Panc1 (cell line): ENCODE measurements at regions not wholly inside any gene's neighbourhood (a gene's known extent, or its start where the extent isn't known, plus 50 kb on each side); places are given as distances from the start of the nearest gene placed in this dataset.
"Not testable (repeated sequence)": the region's sequence is repeated elsewhere in the genome, so short reads cannot be mapped to it uniquely, and the experiment has no call there.

Source experiments
- CTCF ChIP-seq: fragments of 450-650 bp; IDR thresholded peaks from 2 replicates; pipeline ENCODE4 v1.5.1; 2017; ENCODE audit warnings: mild to moderate bottlenecking
- POLR2AphosphoS5 ChIP-seq: IDR thresholded peaks from 2 replicates; pipeline ENCODE4 v1.6.1; 2012; ENCODE audit warnings: mild to moderate bottlenecking, low read depth, low read length, moderate library complexity
- REST ChIP-seq, 2 experiments: IDR thresholded peaks; 2 replicates each; pipeline ENCODE4 v1.6.1; 2011 to 2012; ENCODE audit warnings: low read depth in 2 of 2, control low read depth in 1 of 2, low read length in 1 of 2, mild to moderate bottlenecking in 1 of 2, moderate library complexity in 1 of 2; ENCODE audit not compliant: insufficient read depth in 1 of 2

- TF ChIP-seq CTCF (peak; percentile 83), REST (IDR thresholded peaks at IDR 0.05; ENCODE audit: insufficient read depth in 1 of 2, low read depth in 2 of 2, low read length in 1 of 2) (0 out of 4 replicates have a peak, but pooled peaks of 1 of the 2 experiments have one; percentile 66)
- TF ChIP-seq POLR2AphosphoS5, result not testable (repeated sequence)
Measured at GRCh38 chr11:3580487-3581388, 61.1 kb downstream of the ART5 start.
